ENCODE measurements at regions not wholly inside any gene's neighbourhood (a gene's known extent, or its start where the extent isn't known, plus 50 kb on each side); places are given as distances from the start of the nearest gene placed in this dataset.
"Not testable (repeated sequence)": the region's sequence is repeated elsewhere in the genome, so short reads cannot be mapped to it uniquely, and the experiment has no call there.

DNA sequence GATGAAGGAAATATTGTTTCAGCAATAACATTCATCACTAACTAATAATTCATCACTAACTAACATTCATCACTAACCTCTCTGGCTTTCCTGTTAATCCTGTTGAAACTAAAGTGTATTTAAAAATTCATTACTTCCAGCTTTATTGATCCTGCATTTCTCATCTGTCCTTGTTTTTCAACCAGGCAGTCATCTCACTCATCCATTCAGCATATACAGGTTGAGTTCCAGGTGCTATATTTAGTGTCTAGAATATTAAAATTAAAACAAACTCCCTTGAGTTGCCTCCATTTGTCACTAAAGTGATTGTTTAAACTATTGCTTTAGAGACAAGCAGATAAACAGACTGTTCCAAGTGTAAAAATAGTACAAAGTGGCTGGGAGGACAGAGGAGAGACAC is 58.1 kb downstream of the ATXN7L3B start:
- Mint-ChIP-seq H3K27ac (no peak overlapping the region), H3K27me3 (peaks cover 0 to 12% (median 5%) of the 10 kb centered on the region in 5 donors), H3K36me3 (peaks cover 0 to 5% (median 0%) of the 10 kb centered on the region in 5 donors), H3K9me3 (peaks cover 0 to 13% (median 6%) of the 10 kb centered on the region in 11 donors), H3K4me1 (no peaks in the 10 kb centered on the region), H3K4me3 (no peak overlapping the region)
- Histone ChIP-seq H3K36me3 (ENCODE audit: control insufficient read depth in 2 of 3, insufficient read depth in 3 of 3, low read length in 3 of 3) (no peaks in the 10 kb centered on the region), H3K9me3 (ENCODE audit: control insufficient read depth in 2 of 3, low read length in 3 of 3) (no peaks in the 10 kb centered on the region), H3K27me3 (ENCODE audit: control insufficient read depth in 2 of 2, insufficient read depth in 2 of 2, low read length in 2 of 2) (no peaks in the 10 kb centered on the region), H3K4me3 (ENCODE audit: low read length) (no peak overlapping the region), H3K4me1 (ENCODE audit: control insufficient read depth in 2 of 2, insufficient read depth in 2 of 2, low read length in 2 of 2) (no peaks in the 10 kb centered on the region), H3K27ac (ENCODE audit: low read depth, low read length) (no peak overlapping the region)
- CTCF ChIA-PET, result no interaction called here
- ATAC-seq, result no peak
- POLR2A ChIA-PET, result no interaction called here
- no peak for DNase-seq
- intact Hi-C loops (cut with micrococcal nuclease), result no loop called here

DNA sequence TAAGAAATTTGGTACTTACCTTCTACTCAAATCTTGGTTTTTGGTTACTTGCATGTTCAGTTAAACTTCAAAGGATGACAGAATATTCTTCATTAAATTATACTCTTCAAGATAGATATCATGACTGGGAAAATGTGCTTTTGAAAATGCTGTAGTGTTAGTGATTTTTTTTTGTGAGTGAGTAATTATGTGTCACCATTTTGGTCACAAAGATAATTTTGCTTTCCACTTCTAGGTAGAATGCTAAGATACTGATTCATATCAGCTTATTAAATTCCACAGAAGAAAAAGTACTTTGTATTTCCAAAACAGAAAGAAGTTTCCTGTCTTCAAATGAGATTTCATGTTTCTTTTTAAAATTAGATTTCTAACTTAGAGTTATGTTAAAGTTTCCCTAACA is 61.2 kb downstream of the ATXN7L3B start:
- Histone ChIP-seq H3K4me3 (ENCODE audit: low read length) (no peak overlapping the region), H3K27ac (ENCODE audit: low read depth, low read length) (no peak overlapping the region), H3K27me3 (ENCODE audit: control insufficient read depth in 2 of 2, insufficient read depth in 2 of 2, low read length in 2 of 2) (no peaks in the 10 kb centered on the region), H3K9me3 (ENCODE audit: control insufficient read depth in 2 of 3, low read length in 3 of 3) (no peaks in the 10 kb centered on the region), H3K4me1 (ENCODE audit: control insufficient read depth in 2 of 2, insufficient read depth in 2 of 2, low read length in 2 of 2) (no peaks in the 10 kb centered on the region), H3K36me3 (ENCODE audit: control insufficient read depth in 2 of 3, insufficient read depth in 3 of 3, low read length in 3 of 3) (no peaks in the 10 kb centered on the region)
- DNase-seq, result no peak
- no peaks in the 10 kb centered on the region for H3K4me1 Mint-ChIP-seq
- no peak for ATAC-seq
- CTCF ChIA-PET, result no interaction called here
- no peak overlapping the region for H3K27ac Mint-ChIP-seq
- POLR2A ChIA-PET, result no interaction called here
- H3K27me3 Mint-ChIP-seq, result peaks cover 0 to 12% (median 5%) of the 10 kb centered on the region in 5 donors
- H3K36me3 Mint-ChIP-seq, result peaks cover 0 to 5% (median 0%) of the 10 kb centered on the region in 5 donors
- H3K9me3 Mint-ChIP-seq, result peaks cover 0 to 13% (median 7%) of the 10 kb centered on the region in 11 donors
- intact Hi-C loops (cut with micrococcal nuclease), result no loop called here
- no peak overlapping the region for H3K4me3 Mint-ChIP-seq

DNA sequence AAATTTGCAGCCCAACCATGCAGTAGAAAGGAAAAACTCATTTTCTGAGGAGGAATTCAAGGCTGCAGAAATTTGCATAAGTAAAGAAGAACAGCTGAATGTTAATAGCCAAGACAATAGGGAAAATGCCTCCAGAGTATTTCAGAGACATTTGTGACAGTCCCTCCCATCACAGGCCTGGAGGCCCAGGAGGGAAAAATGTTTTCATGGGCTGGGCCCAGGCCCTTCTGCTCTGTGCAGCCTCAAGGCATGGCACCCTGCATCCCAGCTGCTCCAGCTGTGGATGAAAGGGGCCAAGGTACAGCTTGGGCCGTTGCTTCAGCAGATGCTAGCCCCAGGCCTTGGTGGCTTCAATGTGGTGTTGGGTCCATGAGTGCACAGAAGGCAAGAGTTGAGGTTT is 62.3 kb downstream of the ATXN7L3B start:
- peaks cover 0 to 13% (median 7%) of the 10 kb centered on the region in 11 donors for H3K9me3 Mint-ChIP-seq
- H3K36me3 Mint-ChIP-seq, result peaks cover 0 to 5% (median 0%) of the 10 kb centered on the region in 5 donors
- Histone ChIP-seq H3K4me3 (ENCODE audit: low read length) (no peak overlapping the region), H3K27me3 (ENCODE audit: control insufficient read depth in 2 of 2, insufficient read depth in 2 of 2, low read length in 2 of 2) (no peaks in the 10 kb centered on the region), H3K4me1 (ENCODE audit: control insufficient read depth in 2 of 2, insufficient read depth in 2 of 2, low read length in 2 of 2) (no peaks in the 10 kb centered on the region), H3K9me3 (ENCODE audit: control insufficient read depth in 2 of 3, low read length in 3 of 3) (no peaks in the 10 kb centered on the region), H3K27ac (ENCODE audit: low read depth, low read length) (no peak overlapping the region), H3K36me3 (ENCODE audit: control insufficient read depth in 2 of 3, insufficient read depth in 3 of 3, low read length in 3 of 3) (no peaks in the 10 kb centered on the region)
- CTCF ChIA-PET, result no interaction called here
- POLR2A ChIA-PET, result no interaction called here
- no peaks in the 10 kb centered on the region for H3K4me1 Mint-ChIP-seq
- DNase-seq, result no peak
- ATAC-seq, result no peak
- intact Hi-C loops (cut with micrococcal nuclease), result no loop called here
- H3K27ac Mint-ChIP-seq, result no peak overlapping the region
- H3K27me3 Mint-ChIP-seq, result peaks cover 0 to 12% (median 4%) of the 10 kb centered on the region in 5 donors
- H3K4me3 Mint-ChIP-seq, result no peak overlapping the region

DNA sequence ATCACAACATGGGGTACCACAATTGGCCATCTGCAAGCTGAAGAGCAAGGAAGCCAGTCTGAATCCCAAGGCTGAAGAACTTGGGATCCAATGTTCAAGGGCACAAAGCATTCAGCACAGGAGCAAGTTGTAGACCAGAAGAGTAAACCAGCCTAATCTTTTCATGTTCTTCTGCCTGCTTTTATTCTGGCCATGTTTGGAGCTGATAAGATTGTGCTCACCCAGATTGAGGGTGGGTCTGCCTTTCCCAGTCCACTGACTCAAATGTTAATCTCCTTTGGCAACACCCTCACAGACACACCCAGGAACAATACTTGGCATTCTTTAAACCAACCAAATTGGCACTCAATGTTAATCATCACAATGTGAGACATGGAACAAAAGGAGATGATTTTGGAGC is 63.2 kb downstream of the ATXN7L3B start:
- ATAC-seq; H3K36me3 ChIP-seq (ENCODE audit: control insufficient read depth in 2 of 3, insufficient read depth in 3 of 3, low read length in 3 of 3); intact Hi-C loops (cut with micrococcal nuclease); H3K4me3 ChIP-seq (ENCODE audit: low read length); H3K27me3 ChIP-seq (ENCODE audit: control insufficient read depth in 2 of 2, insufficient read depth in 2 of 2, low read length in 2 of 2); H3K9me3 ChIP-seq (ENCODE audit: control insufficient read depth in 2 of 3, low read length in 3 of 3); H3K36me3 Mint-ChIP-seq; H3K27ac Mint-ChIP-seq; H3K4me1 ChIP-seq (ENCODE audit: control insufficient read depth in 2 of 2, insufficient read depth in 2 of 2, low read length in 2 of 2); H3K4me3 Mint-ChIP-seq; DNase-seq; H3K27ac ChIP-seq (ENCODE audit: low read depth, low read length); POLR2A ChIA-PET; H3K4me1 Mint-ChIP-seq; H3K27me3 Mint-ChIP-seq; CTCF ChIA-PET: not testable (repeated sequence)
- H3K9me3 Mint-ChIP-seq, result peaks cover 0 to 13% (median 7%) of the 10 kb centered on the region in 11 donors

DNA sequence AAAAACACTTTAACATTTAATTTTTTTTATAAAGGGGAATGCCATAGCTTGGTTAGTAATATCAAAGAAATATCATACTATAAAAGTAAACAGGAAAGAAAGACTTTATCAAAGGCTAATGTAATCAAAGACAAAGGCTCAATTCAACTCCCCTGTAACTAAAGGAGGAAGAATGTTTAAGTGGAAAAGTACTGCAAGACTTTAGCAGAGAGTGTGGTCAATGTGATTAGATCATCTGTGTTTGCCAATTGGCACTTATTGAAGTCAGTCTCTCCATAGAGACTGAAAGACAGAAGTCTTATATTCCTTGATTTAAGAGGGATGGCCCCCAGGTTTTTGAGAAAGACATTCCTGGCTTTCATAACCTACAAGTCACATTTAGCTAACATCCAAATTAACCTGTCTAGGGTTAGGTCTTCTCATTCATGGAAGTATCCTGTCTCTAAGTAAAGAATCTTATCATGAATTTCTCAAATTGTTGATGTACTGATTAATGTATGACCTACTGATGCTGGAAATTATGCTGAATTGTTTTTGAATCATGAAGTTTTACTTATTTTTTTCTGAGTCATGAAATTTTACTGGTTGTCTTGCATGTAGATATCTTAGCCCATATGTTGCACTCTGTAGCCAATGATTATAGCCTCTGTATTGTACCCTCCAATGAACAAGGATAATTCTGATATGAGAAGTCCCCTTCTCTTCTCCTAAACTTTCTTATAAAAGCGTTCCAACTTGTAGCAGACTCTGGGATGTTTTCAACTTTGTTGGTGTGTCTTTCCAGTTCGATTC is 65.4 kb downstream of the ATXN7L3B start:
- intact Hi-C loops (cut with micrococcal nuclease), result no loop called here
- Histone ChIP-seq H3K4me3 (ENCODE audit: low read length) (no peak overlapping the region), H3K9me3 (ENCODE audit: control insufficient read depth in 2 of 3, low read length in 3 of 3) (no peaks in the 10 kb centered on the region), H3K27me3 (ENCODE audit: control insufficient read depth in 2 of 2, insufficient read depth in 2 of 2, low read length in 2 of 2) (no peaks in the 10 kb centered on the region), H3K27ac (ENCODE audit: low read depth, low read length) (no peak overlapping the region), H3K4me1 (ENCODE audit: control insufficient read depth in 2 of 2, insufficient read depth in 2 of 2, low read length in 2 of 2) (no peaks in the 10 kb centered on the region), H3K36me3 (ENCODE audit: control insufficient read depth in 2 of 3, insufficient read depth in 3 of 3, low read length in 3 of 3) (no peaks in the 10 kb centered on the region)
- ChIA-PET POLR2A (no interaction called here), CTCF (no interaction called here)
- Mint-ChIP-seq H3K27ac (no peak overlapping the region), H3K4me3 (no peak overlapping the region), H3K36me3 (peaks cover 0 to 5% (median 0%) of the 10 kb centered on the region in 5 donors), H3K27me3 (peaks cover 0 to 7% (median 3%) of the 10 kb centered on the region in 5 donors), H3K9me3 (peaks cover 0 to 13% (median 6%) of the 10 kb centered on the region in 11 donors), H3K4me1 (no peaks in the 10 kb centered on the region)
- ATAC-seq (no peak), DNase-seq (no peak)

- intact Hi-C loops (cut with micrococcal nuclease), result no loop called here
- Histone ChIP-seq H3K27me3 (ENCODE audit: control insufficient read depth in 2 of 2, insufficient read depth in 2 of 2, low read length in 2 of 2) (no peaks in the 10 kb centered on the region), H3K36me3 (ENCODE audit: control insufficient read depth in 2 of 3, insufficient read depth in 3 of 3, low read length in 3 of 3) (no peaks in the 10 kb centered on the region), H3K4me3 (ENCODE audit: low read length) (no peak overlapping the region), H3K4me1 (ENCODE audit: control insufficient read depth in 2 of 2, insufficient read depth in 2 of 2, low read length in 2 of 2) (no peaks in the 10 kb centered on the region), H3K27ac (ENCODE audit: low read depth, low read length) (no peak overlapping the region), H3K9me3 (ENCODE audit: control insufficient read depth in 2 of 3, low read length in 3 of 3) (no peaks in the 10 kb centered on the region)
- no peaks in the 10 kb centered on the region for H3K36me3 Mint-ChIP-seq
- no peak for ATAC-seq
- CTCF ChIA-PET, result no interaction called here
- no peak for DNase-seq
- no peaks in the 10 kb centered on the region for H3K4me1 Mint-ChIP-seq
- no peak overlapping the region for H3K27ac Mint-ChIP-seq
- H3K4me3 Mint-ChIP-seq, result no peak overlapping the region
- POLR2A ChIA-PET, result no interaction called here
- H3K9me3 Mint-ChIP-seq, result no peaks in the 10 kb centered on the region
- H3K27me3 Mint-ChIP-seq, result peaks cover 0 to 5% (median 0%) of the 10 kb centered on the region in 5 donors
These were observed 70.7 kb downstream of the ATXN7L3B start for GRCh38 chr12:74608231-74608775.

DNA sequence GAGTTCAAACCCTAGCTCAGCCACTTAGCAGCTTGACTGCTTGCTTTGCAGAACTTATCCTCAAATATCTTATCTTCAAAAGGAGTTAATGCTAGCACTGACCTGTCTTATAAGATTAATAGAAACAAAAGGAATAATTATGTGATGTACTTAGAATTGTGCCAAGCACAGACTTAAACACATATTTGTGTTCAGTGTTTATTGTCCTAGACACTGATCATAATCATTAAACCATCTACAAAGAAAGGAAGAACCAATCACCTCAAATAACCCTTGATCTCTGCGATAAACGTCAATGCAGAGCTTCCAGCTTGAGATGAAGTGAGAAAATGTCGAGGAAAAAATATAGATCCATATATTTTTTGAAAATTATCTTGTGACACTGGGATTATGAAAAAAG is 73.1 kb downstream of the ATXN7L3B start:
- no peak overlapping the region for H3K27ac Mint-ChIP-seq
- ChIA-PET POLR2A (no interaction called here), CTCF (no interaction called here)
- DNase-seq (no peak), ATAC-seq (no peak)
- no peaks in the 10 kb centered on the region for H3K4me1 Mint-ChIP-seq
- H3K27me3 ChIP-seq (ENCODE audit: control insufficient read depth in 2 of 2, insufficient read depth in 2 of 2, low read length in 2 of 2), result no peaks in the 10 kb centered on the region
- H3K27ac ChIP-seq (ENCODE audit: low read depth, low read length), result no peak overlapping the region
- peaks cover 0 to 5% (median 0%) of the 10 kb centered on the region in 5 donors for H3K27me3 Mint-ChIP-seq
- no peaks in the 10 kb centered on the region for H3K9me3 Mint-ChIP-seq
- no peaks in the 10 kb centered on the region for H3K36me3 ChIP-seq (ENCODE audit: control insufficient read depth in 2 of 3, insufficient read depth in 3 of 3, low read length in 3 of 3)
- H3K9me3 ChIP-seq (ENCODE audit: control insufficient read depth in 2 of 3, low read length in 3 of 3), result no peaks in the 10 kb centered on the region
- H3K4me1 ChIP-seq (ENCODE audit: control insufficient read depth in 2 of 2, insufficient read depth in 2 of 2, low read length in 2 of 2), result no peaks in the 10 kb centered on the region
- H3K36me3 Mint-ChIP-seq, result no peaks in the 10 kb centered on the region
- H3K4me3 ChIP-seq (ENCODE audit: low read length), result no peak overlapping the region
- no peak overlapping the region for H3K4me3 Mint-ChIP-seq
- intact Hi-C loops (cut with micrococcal nuclease), result no loop called here
